Right lobe of liver (tissue), 6 donors: ENCODE measurements at regions not wholly inside any gene's neighbourhood (a gene's known extent, or its start where the extent isn't known, plus 50 kb on each side); places are given as distances from the start of the nearest gene placed in this dataset.
A peak's percentile ranks its signal among the peaks of the same experiment; 100 is the strongest.
"Not testable (repeated sequence)": the region's sequence is repeated elsewhere in the genome, so short reads cannot be mapped to it uniquely, and the experiment has no call there.

Experiments
- ATAC-seq, 4 donors: fragments of 200-7000 bp; cut with Tn5 transposase; one replicate each; pipeline ENCODE4 v1.9.1; 2020; ENCODE audit warnings: mild to moderate bottlenecking in 4 of 4, moderate library complexity in 4 of 4
- DNase-seq, 3 donors: peaks; one replicate each; pipeline ENCODE4 v3.0.0-alpha.2; 2020
- H3K27ac ChIP-seq, 3 donors: fragments of 200-600 bp; one replicate each; pipeline ENCODE4 v1.8.0; 2022
- H3K27me3 ChIP-seq, 2 donors: fragments of 200-600 bp; one replicate each; pipeline ENCODE4 v1.8.0; 2022
- H3K36me3 ChIP-seq, 4 donors: fragments of 200-600 bp; sonication (generic) in 1 of 4; one replicate each; pipeline versions ENCODE4 v1.5.1 to v1.8.0; 2017 to 2022; ENCODE audit warnings: control low read depth in 1 of 4
- H3K4me1 ChIP-seq, 4 donors: fragments of 200-600 bp; sonication (generic) in 1 of 4; one replicate each; pipeline versions ENCODE4 v1.5.1 to v1.8.0; 2017 to 2022; ENCODE audit warnings: control low read depth in 1 of 4
- H3K4me3 ChIP-seq, 3 donors: fragments of 200-600 bp; one replicate each; pipeline ENCODE4 v1.8.0; 2022
- H3K9me3 ChIP-seq, 4 donors: fragments of 200-600 bp; sonication (generic) in 1 of 4; one replicate each; pipeline versions ENCODE4 v1.5.1 to v1.8.0; 2017 to 2022; ENCODE audit warnings: control low read depth in 1 of 4
- POLR2A ChIP-seq: fragments of 450-650 bp; IDR thresholded peaks from one replicate; pipeline ENCODE4 v1.6.1; 2017; ENCODE audit warnings: antibody characterized with exemption, mild to moderate bottlenecking
- WGBS: methylation state at CpG from one replicate; pipeline ENCODE4 v1.1.6; 2018; ENCODE audit warnings: low coverage, low lambda C conversion rate; ENCODE audit not compliant: insufficient coverage; ENCODE audit errors: missing lambda C conversion rate; 5-methylcytosine and 5-hydroxymethylcytosine counted together
- intact Hi-C, 2 donors: fragments of 100-400 bp; cut with DNase I; formaldehyde crosslinking; loops; one replicate each; pipeline versions ENCODE4 v1.11.2 to v1.14.1; 2022
- TF ChIP-seq, protein P1 (sequence below), 4 donors: fragments of 200-600 bp in 3 of 4; fragments of 450-650 bp in 1 of 4; IDR thresholded peaks; one replicate each; pipeline versions ENCODE4 v1.5.1 to v1.8.0; 2016 to 2022; ENCODE audit warnings: antibody characterized with exemption in 4 of 4, mild to moderate bottlenecking in 2 of 4
- donor health status: DM: no; HTN: yes; CAD: no.
- donor health status: DM: no; HTN: no; CAD: no.
- donor health status: DM: no; HTN: no; CAD: no.
- donor health status: DM: no; HTN: yes; CAD: no.
- donor health status: DM: no; HTN: yes; CAD: no.

GRCh38 chr7:119026391-119026790, 801.9 kb downstream of the ANKRD7 start:
- no peak for TF ChIP-seq POLR2A
- TF ChIP-seq, protein P1, sequence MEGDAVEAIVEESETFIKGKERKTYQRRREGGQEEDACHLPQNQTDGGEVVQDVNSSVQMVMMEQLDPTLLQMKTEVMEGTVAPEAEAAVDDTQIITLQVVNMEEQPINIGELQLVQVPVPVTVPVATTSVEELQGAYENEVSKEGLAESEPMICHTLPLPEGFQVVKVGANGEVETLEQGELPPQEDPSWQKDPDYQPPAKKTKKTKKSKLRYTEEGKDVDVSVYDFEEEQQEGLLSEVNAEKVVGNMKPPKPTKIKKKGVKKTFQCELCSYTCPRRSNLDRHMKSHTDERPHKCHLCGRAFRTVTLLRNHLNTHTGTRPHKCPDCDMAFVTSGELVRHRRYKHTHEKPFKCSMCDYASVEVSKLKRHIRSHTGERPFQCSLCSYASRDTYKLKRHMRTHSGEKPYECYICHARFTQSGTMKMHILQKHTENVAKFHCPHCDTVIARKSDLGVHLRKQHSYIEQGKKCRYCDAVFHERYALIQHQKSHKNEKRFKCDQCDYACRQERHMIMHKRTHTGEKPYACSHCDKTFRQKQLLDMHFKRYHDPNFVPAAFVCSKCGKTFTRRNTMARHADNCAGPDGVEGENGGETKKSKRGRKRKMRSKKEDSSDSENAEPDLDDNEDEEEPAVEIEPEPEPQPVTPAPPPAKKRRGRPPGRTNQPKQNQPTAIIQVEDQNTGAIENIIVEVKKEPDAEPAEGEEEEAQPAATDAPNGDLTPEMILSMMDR (IDR thresholded peaks at IDR 0.05) = no peak
- no peak overlapping the region for H3K27ac ChIP-seq
- DNase-seq (no peak), ATAC-seq (no peak)
- WGBS = 75% methylated on average over 2 of the region's 2 CpGs
- no peaks in the 10 kb centered on the region for H3K4me1 ChIP-seq
- no peaks in the 10 kb centered on the region for H3K36me3 ChIP-seq
- H3K9me3 ChIP-seq = no peaks in the 10 kb centered on the region
- no peak overlapping the region for H3K4me3 ChIP-seq
- no peaks in the 10 kb centered on the region for H3K27me3 ChIP-seq
- intact Hi-C loops = no loop called here

- no peak for TF ChIP-seq POLR2A
- TF ChIP-seq, protein P1 (IDR thresholded peaks at IDR 0.05) = no peak
- no peak overlapping the region for H3K4me3 ChIP-seq
- WGBS = 23% methylated on average over 1 of the region's 1 CpG
- H3K27me3 ChIP-seq = no peaks in the 10 kb centered on the region
- H3K27ac ChIP-seq = no peak overlapping the region
- H3K4me1 ChIP-seq = no peaks in the 10 kb centered on the region
- intact Hi-C loops = no loop called here
- H3K36me3 ChIP-seq = no peaks in the 10 kb centered on the region
- H3K9me3 ChIP-seq = no peaks in the 10 kb centered on the region
- DNase-seq (no peak), ATAC-seq (no peak)
Measured at GRCh38 chr7:119028736-119029135, 804.2 kb downstream of the ANKRD7 start.

- H3K27me3 ChIP-seq, intact Hi-C loops, H3K4me3 ChIP-seq, H3K9me3 ChIP-seq, H3K36me3 ChIP-seq, H3K4me1 ChIP-seq, ATAC-seq, H3K27ac ChIP-seq, DNase-seq: not testable (repeated sequence)
- 75% methylated on average over 2 of the region's 4 CpGs for WGBS
Measured at GRCh38 chr7:119032136-119032535, 807.6 kb downstream of the ANKRD7 start.

DNA sequence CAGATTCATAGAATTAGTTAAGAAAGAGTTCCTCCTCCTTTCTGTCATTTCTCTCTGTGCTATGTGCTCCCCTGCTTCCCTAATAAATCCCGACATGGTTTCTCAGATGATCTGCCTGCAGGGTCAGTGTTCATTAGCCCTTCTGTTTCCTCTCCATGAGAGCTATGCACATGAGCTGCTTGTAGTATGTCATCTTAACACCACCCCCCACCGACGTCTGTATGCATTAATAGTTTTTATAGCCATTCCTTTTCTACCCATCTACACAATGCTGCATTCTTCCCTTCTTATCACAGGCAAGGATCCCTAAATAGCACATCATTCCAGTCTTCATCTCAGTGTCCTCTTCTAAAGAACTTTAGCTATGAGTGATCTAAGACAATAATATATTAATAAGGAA, 809.1 kb downstream of the ANKRD7 start:
- WGBS = 41% methylated on average over 3 of the region's 3 CpGs
- H3K36me3 ChIP-seq = no peaks in the 10 kb centered on the region
- intact Hi-C loops = no loop called here
- H3K4me1 ChIP-seq = no peaks in the 10 kb centered on the region
- H3K27me3 ChIP-seq = no peaks in the 10 kb centered on the region
- DNase-seq (no peak), ATAC-seq (no peak)
- TF ChIP-seq POLR2A = no peak
- TF ChIP-seq, protein P1 (IDR thresholded peaks at IDR 0.05) = no peak
- H3K27ac ChIP-seq = no peak overlapping the region
- H3K9me3 ChIP-seq = no peaks in the 10 kb centered on the region
- no peak overlapping the region for H3K4me3 ChIP-seq

DNA sequence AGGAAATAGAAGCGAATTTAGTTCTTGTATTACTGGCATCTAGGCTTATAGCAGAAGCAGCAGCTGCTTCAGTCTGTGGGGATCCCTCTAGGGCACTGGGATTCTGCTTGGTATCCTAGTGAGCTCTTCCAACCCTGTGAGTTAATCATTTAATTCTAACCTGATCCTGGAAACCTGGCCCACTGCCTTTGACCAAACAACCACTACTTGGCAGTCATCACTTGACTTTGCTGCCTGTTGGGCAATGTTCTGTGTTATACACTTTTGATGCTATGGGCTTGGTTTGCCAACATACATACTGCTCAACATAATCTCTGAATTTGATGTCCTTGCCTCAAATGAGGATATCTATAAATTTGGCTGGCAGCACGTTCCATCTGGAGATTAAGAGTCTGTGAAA, 813.4 kb downstream of the ANKRD7 start:
- peak; percentile 50 to 83 (median 62) for DNase-seq
- TF ChIP-seq, protein P1 (IDR thresholded peaks at IDR 0.05) = no peak
- TF ChIP-seq POLR2A = no peak
- ATAC-seq = peak; percentile 98 to 99 (median 99)
- H3K36me3 ChIP-seq = no peaks in the 10 kb centered on the region
- WGBS = 28% methylated on average over 2 of the region's 2 CpGs
- H3K27ac ChIP-seq = no peak overlapping the region
- no peaks in the 10 kb centered on the region for H3K9me3 ChIP-seq
- no peaks in the 10 kb centered on the region for H3K4me1 ChIP-seq
- no peaks in the 10 kb centered on the region for H3K27me3 ChIP-seq
- intact Hi-C loops = no loop called here
- H3K4me3 ChIP-seq = no peak overlapping the region
